RWPE1 (cell line): ENCODE measurements at regions not wholly inside any gene's neighbourhood (a gene's known extent, or its start where the extent isn't known, plus 50 kb on each side); places are given as distances from the start of the nearest gene placed in this dataset.

Source experiments
- CTCF ChIA-PET: fragments of 350-600 bp; sonication (Branson Sonifier 250); formaldehyde crosslinking; extraction: SDS; loops from one replicate; lab custom pipeline; 2021; lab: Yijun Ruan, JAX
- POLR2A ChIA-PET: fragments of 400-600 bp; formaldehyde crosslinking; extraction: SDS; loops from one replicate; lab custom pipeline; 2020; ENCODE audit warnings: antibody characterized with exemption; ENCODE audit not compliant: low non-redundant PET; lab: Yijun Ruan, JAX
- DNase-seq: peaks from one replicate; pipeline ENCODE4 v3.0.0; 2012; ENCODE audit warnings: low spot score
- H3K27ac ChIP-seq: fragments of 450-650 bp; 2 replicates; pipeline ENCODE4 v1.5.1; 2017
- CTCF ChIP-seq: fragments of 450-650 bp; conservative IDR thresholded peaks from 2 replicates; pipeline ENCODE4 v1.5.1; 2017; ENCODE audit warnings: low read depth, mild to moderate bottlenecking

- POLR2A ChIA-PET: no interaction called here
- no peak for DNase-seq
- no peak for TF ChIP-seq CTCF
- no peak overlapping the region for H3K27ac ChIP-seq
- CTCF ChIA-PET: interaction anchor here (0.9 kb wide), 1 partner anchor 135 kb away, joined by 5 read pairs; no protein-coding TSS in a partner anchor
Measured at GRCh38 chr5:103943230-103943629, 380.6 kb upstream of the NUDT12 start.

GRCh38 chr5:103942587-103943186 lies 380.1 kb upstream of the NUDT12 start:
- peak; percentile 28 for TF ChIP-seq CTCF
- ChIA-PET CTCF (interaction anchor here (0.9 kb wide), 1 partner anchor 134 kb away, joined by 5 read pairs; no protein-coding TSS in a partner anchor), POLR2A (no interaction called here)
- DNase-seq: no peak
- H3K27ac ChIP-seq: no peak overlapping the region

DNA sequence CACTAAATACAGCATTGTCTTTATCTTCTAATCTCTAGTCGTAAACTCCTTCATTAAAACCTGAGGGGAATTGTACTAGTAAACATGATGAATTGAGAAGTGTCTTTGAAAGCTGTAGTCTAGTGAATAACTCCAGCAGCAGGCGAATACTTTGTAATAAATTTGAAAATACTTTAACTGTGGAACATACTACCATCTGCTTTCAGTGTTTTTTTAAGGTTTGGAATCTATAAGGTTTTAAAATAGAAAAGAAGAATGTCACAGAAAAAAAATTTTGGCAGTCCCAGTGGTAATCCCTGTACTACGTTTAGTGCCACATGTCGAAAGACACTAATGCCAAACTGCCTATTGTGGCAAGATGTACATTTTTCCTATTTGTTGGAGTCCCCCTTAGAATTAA lies 379.0 kb upstream of the NUDT12 start:
- no peak for DNase-seq
- no peak overlapping the region for H3K27ac ChIP-seq
- no peak for TF ChIP-seq CTCF
- ChIA-PET POLR2A (no interaction called here), CTCF (interaction anchor here (0.6 kb wide), 1 partner anchor 194 kb away, joined by 3 read pairs; no protein-coding TSS in a partner anchor)

DNA sequence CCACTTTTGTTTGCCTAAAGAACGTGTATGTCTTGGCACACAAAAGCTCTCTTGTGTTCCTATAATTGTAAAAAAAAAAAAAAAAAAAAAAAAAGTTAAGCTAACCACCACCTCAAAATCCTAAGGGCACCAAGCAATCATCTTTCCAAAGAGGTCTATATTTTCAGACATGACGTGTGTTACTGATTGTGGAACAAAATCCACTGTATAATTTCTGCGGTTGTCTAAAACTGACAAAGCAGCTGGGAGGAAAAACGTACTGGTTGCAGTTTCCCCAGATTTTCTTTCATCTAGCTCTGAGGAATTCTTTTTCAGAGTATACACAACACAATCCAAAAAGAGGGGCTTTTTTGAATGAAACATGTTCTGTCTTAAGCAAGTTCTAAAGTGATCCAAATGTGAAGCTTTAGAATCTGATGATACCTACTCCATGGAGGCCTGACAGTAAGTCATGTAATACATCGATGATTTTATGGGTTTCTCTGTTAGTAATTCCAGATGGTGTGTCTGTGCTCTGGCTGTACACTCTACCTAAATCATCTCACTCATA lies 375.6 kb upstream of the NUDT12 start:
- DNase-seq: no peak
- TF ChIP-seq CTCF: no peak
- CTCF ChIA-PET: no interaction called here
- no peak overlapping the region for H3K27ac ChIP-seq
- POLR2A ChIA-PET: no interaction called here

GRCh38 chr5:103929338-103930013 lies 366.9 kb upstream of the NUDT12 start:
- ChIA-PET POLR2A (no interaction called here), CTCF (interaction anchor here (0.7 kb wide), 1 partner anchor 8 kb away, joined by 3 read pairs; no protein-coding TSS in a partner anchor)
- no peak overlapping the region for H3K27ac ChIP-seq
- DNase-seq: peak; percentile 5
- no peak for TF ChIP-seq CTCF

DNA sequence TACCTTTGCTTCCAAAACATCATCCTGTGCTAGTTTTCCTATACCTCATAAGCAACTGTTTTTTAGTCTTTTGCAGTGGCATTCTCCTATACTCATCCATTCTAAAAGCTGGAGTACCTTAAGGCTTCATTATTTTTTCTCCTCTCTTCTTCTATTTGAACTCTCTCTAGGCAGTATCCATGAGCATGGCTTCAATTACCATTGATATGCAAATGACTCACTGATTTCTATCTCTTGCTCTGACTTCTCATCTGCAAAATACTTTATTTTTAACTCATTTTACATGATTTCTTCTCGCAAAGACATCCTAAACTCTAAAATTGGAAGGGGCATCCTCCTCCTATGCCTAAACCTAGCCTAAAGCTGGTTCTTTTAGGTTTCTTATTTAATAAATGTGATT lies 365.1 kb upstream of the NUDT12 start:
- POLR2A ChIA-PET: no interaction called here
- no peak for DNase-seq
- no peak overlapping the region for H3K27ac ChIP-seq
- TF ChIP-seq CTCF: no peak
- CTCF ChIA-PET: no interaction called here
